ENCODE measurements at regions not wholly inside any gene's neighbourhood (a gene's known extent, or its start where the extent isn't known, plus 50 kb on each side); places are given as distances from the start of the nearest gene placed in this dataset.

DNA sequence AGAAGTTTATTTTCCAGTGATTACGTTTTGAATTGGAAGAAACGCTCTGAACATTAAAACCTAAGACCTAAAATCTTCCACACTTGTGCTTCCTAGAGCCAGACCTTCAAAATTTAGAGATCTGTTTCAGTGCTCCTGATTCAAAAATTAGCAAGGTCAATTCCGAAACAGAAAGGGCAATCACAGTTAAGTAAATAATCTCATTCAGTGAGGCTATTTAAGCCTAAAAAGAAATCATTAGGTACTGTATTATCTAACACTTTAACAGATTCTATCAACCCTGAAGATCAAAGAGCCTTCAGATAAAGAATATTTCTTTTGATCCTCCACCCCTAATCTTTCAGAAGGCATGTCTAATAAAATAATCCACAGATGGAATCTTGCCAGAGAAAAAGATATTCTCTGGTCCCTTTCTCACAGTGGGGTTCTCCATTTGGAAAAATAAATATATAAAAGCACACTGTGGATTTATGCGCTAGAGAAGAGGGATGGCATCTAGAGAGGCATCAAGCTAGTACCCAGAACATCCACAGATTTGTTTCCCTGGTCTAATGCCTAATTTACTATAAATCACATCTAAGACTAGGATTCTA, 54.4 kb downstream of the ZZZ3 start:
- Histone ChIP-seq H3K4me1 (ENCODE audit: control insufficient read depth in 1 of 2, insufficient read depth in 2 of 2, low read depth in 1 of 2, low read length in 1 of 2) (no peaks in the 10 kb centered on the region; a peak in 2 of 4 replicates), H3K9me3 (no peaks in the 10 kb centered on the region), H3K36me3 (replicated peaks in 1 of 2; ENCODE audit: control insufficient read depth in 1 of 2, insufficient read depth in 2 of 2, low read length in 1 of 2) (peaks cover 55 to 86% of the 10 kb centered on the region in 2 experiments), H3K4me2 (no peak overlapping the region), H3F3A (replicated peaks; ENCODE audit: insufficient read depth) (peaks cover 23% of the 10 kb centered on the region), H3K79me2 (ENCODE audit: insufficient read depth) (peaks cover 46% of the 10 kb centered on the region), H3K27me3 (ENCODE audit: insufficient read depth) (no peaks in the 10 kb centered on the region), H3K4me3 (ENCODE audit: low read depth in 2 of 2, low read length in 1 of 2) (no peak overlapping the region), H4K20me1 (ENCODE audit: insufficient read depth) (no peaks in the 10 kb centered on the region), H3K9ac (no peak overlapping the region), H2AFZ (ENCODE audit: low read depth) (no peak overlapping the region), H3K9me2 (no peaks in the 10 kb centered on the region), H3K27ac (ENCODE audit: low read depth in 2 of 2, low read length in 1 of 2) (no peak overlapping the region)
- CTCF ChIA-PET, result no interaction called here
- TF ChIP-seq NRF1 (IDR thresholded peaks at IDR 0.05; ENCODE audit: low read depth, low read length) (no peak), ELF1 (IDR thresholded peaks at IDR 0.05) (no peak), TCF12 (IDR thresholded peaks at IDR 0.05) (no peak), FOXJ3 (CRISPR knock-in tag; IDR thresholded peaks at IDR 0.05) (no peak), RCOR1 (IDR thresholded peaks at IDR 0.05; ENCODE audit: low read length) (no peak), GATA2 (CRISPR knock-in tag; IDR thresholded peaks at IDR 0.05) (no peak), RFX5 (IDR thresholded peaks at IDR 0.05; ENCODE audit: low read length) (no peak)
- TF ChIP-seq, protein P1, sequence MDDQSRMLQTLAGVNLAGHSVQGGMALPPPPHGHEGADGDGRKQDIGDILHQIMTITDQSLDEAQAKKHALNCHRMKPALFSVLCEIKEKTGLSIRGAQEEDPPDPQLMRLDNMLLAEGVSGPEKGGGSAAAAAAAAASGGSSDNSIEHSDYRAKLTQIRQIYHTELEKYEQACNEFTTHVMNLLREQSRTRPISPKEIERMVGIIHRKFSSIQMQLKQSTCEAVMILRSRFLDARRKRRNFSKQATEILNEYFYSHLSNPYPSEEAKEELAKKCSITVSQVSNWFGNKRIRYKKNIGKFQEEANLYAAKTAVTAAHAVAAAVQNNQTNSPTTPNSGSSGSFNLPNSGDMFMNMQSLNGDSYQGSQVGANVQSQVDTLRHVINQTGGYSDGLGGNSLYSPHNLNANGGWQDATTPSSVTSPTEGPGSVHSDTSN (IDR thresholded peaks at IDR 0.05), result no peak
- TF ChIP-seq, protein P2, sequence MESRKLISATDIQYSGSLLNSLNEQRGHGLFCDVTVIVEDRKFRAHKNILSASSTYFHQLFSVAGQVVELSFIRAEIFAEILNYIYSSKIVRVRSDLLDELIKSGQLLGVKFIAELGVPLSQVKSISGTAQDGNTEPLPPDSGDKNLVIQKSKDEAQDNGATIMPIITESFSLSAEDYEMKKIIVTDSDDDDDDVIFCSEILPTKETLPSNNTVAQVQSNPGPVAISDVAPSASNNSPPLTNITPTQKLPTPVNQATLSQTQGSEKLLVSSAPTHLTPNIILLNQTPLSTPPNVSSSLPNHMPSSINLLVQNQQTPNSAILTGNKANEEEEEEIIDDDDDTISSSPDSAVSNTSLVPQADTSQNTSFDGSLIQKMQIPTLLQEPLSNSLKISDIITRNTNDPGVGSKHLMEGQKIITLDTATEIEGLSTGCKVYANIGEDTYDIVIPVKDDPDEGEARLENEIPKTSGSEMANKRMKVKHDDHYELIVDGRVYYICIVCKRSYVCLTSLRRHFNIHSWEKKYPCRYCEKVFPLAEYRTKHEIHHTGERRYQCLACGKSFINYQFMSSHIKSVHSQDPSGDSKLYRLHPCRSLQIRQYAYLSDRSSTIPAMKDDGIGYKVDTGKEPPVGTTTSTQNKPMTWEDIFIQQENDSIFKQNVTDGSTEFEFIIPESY (IDR thresholded peaks at IDR 0.05; ENCODE audit: borderline replicate concordance, low read depth), result no peak
- TF ChIP-seq, protein P3, sequence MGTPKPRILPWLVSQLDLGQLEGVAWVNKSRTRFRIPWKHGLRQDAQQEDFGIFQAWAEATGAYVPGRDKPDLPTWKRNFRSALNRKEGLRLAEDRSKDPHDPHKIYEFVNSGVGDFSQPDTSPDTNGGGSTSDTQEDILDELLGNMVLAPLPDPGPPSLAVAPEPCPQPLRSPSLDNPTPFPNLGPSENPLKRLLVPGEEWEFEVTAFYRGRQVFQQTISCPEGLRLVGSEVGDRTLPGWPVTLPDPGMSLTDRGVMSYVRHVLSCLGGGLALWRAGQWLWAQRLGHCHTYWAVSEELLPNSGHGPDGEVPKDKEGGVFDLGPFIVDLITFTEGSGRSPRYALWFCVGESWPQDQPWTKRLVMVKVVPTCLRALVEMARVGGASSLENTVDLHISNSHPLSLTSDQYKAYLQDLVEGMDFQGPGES (IDR thresholded peaks at IDR 0.05; ENCODE audit: low read depth, low read length), result no peak
- TF ChIP-seq, protein P4, sequence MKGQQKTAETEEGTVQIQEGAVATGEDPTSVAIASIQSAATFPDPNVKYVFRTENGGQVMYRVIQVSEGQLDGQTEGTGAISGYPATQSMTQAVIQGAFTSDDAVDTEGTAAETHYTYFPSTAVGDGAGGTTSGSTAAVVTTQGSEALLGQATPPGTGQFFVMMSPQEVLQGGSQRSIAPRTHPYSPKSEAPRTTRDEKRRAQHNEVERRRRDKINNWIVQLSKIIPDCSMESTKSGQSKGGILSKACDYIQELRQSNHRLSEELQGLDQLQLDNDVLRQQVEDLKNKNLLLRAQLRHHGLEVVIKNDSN (IDR thresholded peaks at IDR 0.05; ENCODE audit: borderline replicate concordance, low read depth), result no peak
- 95% methylated on average over 4 of the region's 4 CpGs for WGBS (ENCODE audit: low lambda C conversion rate)
- POLR2A ChIA-PET, result no interaction called here
- DNase-seq, result no peak

DNA sequence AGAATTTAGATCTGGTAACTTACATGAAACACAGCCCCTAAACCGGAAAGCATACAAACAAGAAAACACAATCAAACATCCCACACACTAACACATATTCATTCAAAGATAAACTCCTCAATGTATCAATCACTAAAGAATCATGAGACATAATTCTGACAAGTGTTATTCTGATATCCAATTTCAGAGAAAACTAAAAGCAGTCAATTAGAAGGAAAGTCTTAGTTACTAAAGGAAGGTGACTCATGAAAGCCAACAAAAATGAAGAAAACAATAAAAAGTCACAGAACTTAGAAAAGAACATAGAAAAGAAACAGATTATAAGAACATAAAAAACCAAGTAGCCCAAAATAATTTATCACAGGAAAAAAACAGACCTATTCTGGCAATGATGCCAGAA, 57.2 kb downstream of the ZZZ3 start:
- H3K9me3 ChIP-seq, result no peaks in the 10 kb centered on the region
- TF ChIP-seq NFIC (IDR thresholded peaks at IDR 0.05; ENCODE audit: borderline replicate concordance) (no peak), NRF1 (IDR thresholded peaks at IDR 0.05; ENCODE audit: low read depth, low read length) (no peak), SMC3 (IDR thresholded peaks at IDR 0.05; ENCODE audit: low read depth, low read length) (no peak), RAD21 (IDR thresholded peaks at IDR 0.05; ENCODE audit: low read length) (no peak), TEAD4 (IDR thresholded peaks at IDR 0.05; ENCODE audit: borderline replicate concordance, insufficient read depth) (no peak), RFX5 (IDR thresholded peaks at IDR 0.05; ENCODE audit: low read length) (no peak), SIN3A (IDR thresholded peaks at IDR 0.05; ENCODE audit: borderline replicate concordance, low read depth, low read length) (no peak), TCF12 (IDR thresholded peaks at IDR 0.05) (no peak), FOSL2 (IDR thresholded peaks at IDR 0.05; ENCODE audit: borderline replicate concordance, low read depth) (no peak)
- TF ChIP-seq, protein P1 (IDR thresholded peaks at IDR 0.05), result no peak
- TF ChIP-seq, protein P5, sequence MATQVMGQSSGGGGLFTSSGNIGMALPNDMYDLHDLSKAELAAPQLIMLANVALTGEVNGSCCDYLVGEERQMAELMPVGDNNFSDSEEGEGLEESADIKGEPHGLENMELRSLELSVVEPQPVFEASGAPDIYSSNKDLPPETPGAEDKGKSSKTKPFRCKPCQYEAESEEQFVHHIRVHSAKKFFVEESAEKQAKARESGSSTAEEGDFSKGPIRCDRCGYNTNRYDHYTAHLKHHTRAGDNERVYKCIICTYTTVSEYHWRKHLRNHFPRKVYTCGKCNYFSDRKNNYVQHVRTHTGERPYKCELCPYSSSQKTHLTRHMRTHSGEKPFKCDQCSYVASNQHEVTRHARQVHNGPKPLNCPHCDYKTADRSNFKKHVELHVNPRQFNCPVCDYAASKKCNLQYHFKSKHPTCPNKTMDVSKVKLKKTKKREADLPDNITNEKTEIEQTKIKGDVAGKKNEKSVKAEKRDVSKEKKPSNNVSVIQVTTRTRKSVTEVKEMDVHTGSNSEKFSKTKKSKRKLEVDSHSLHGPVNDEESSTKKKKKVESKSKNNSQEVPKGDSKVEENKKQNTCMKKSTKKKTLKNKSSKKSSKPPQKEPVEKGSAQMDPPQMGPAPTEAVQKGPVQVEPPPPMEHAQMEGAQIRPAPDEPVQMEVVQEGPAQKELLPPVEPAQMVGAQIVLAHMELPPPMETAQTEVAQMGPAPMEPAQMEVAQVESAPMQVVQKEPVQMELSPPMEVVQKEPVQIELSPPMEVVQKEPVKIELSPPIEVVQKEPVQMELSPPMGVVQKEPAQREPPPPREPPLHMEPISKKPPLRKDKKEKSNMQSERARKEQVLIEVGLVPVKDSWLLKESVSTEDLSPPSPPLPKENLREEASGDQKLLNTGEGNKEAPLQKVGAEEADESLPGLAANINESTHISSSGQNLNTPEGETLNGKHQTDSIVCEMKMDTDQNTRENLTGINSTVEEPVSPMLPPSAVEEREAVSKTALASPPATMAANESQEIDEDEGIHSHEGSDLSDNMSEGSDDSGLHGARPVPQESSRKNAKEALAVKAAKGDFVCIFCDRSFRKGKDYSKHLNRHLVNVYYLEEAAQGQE (IDR thresholded peaks at IDR 0.05; ENCODE audit: low read depth, low read length), result no peak

More for the DNA sequence above, 57.2 kb downstream of the ZZZ3 start:
- Histone ChIP-seq H3K79me2 (ENCODE audit: insufficient read depth) (peaks cover 41% of the 10 kb centered on the region; the same call in 1 of the 2 replicates), H3K4me2 (no peak overlapping the region), H3K36me3 (replicated peaks in 1 of 2; ENCODE audit: control insufficient read depth in 1 of 2, insufficient read depth in 2 of 2, low read length in 1 of 2) (peaks cover 32 to 74% of the 10 kb centered on the region in 2 experiments), H3K4me1 (ENCODE audit: control insufficient read depth in 1 of 2, insufficient read depth in 2 of 2, low read depth in 1 of 2, low read length in 1 of 2) (peaks cover 0 to 6% of the 10 kb centered on the region in 2 experiments; a peak in 1 of 4 replicates), H3K27ac (ENCODE audit: low read depth in 2 of 2, low read length in 1 of 2) (no peak overlapping the region), H3K9ac (no peak overlapping the region), H2AFZ (ENCODE audit: low read depth) (no peak overlapping the region), H3K4me3 (ENCODE audit: low read depth in 2 of 2, low read length in 1 of 2) (no peak overlapping the region), H3K27me3 (ENCODE audit: insufficient read depth) (no peaks in the 10 kb centered on the region), H4K20me1 (ENCODE audit: insufficient read depth) (no peaks in the 10 kb centered on the region), H3F3A (replicated peaks; ENCODE audit: insufficient read depth) (peaks cover 14% of the 10 kb centered on the region), H3K9me2 (no peaks in the 10 kb centered on the region)
- ChIA-PET POLR2A (no interaction called here), CTCF (no interaction called here)
- 96% methylated on average over 1 of the region's 1 CpG for WGBS (ENCODE audit: low lambda C conversion rate)
- DNase-seq, result no peak

Data from SK-N-SH (cell line).